CD14-positive monocyte (primary cell): ENCODE measurements at regions not wholly inside any gene's neighbourhood (a gene's known extent, or its start where the extent isn't known, plus 50 kb on each side); places are given as distances from the start of the nearest gene placed in this dataset.

Source experiments
- DNase-seq, 3 donors: peaks; one replicate each; pipeline ENCODE4 v3.0.0-alpha.2; 2011 to 2022
- H2AFZ ChIP-seq: 2 replicates; pipeline ENCODE4 v1.6.0; 2012; ENCODE audit warnings: mild to moderate bottlenecking, low read depth, low read length, inconsistent platforms; ENCODE audit not compliant: insufficient read depth, poor library complexity, severe bottlenecking
- H3K27ac ChIP-seq, 2 donors: 1 replicate in 1 of 2; 2 replicates in 1 of 2; pipeline ENCODE4 v1.5.1; 2012 to 2013; ENCODE audit warnings: low read length in 2 of 2, control low read depth in 1 of 2, inconsistent platforms in 1 of 2, low read depth in 1 of 2, mild to moderate bottlenecking in 1 of 2
- H3K27me3 ChIP-seq, 2 donors: one replicate each; pipeline versions ENCODE4 v1.6.0 to v1.6.1; 2011 to 2013; ENCODE audit warnings: low read length in 2 of 2; ENCODE audit not compliant: control insufficient read depth in 2 of 2, insufficient read depth in 2 of 2
- H3K36me3 ChIP-seq, 2 donors: replicated peaks in 1 of 2; 1 replicate in 1 of 2; 2 replicates in 1 of 2; pipeline versions ENCODE4 v1.5.1 to v1.6.1; 2012 to 2013; ENCODE audit warnings: low read length in 2 of 2, control low read depth in 1 of 2, inconsistent platforms in 1 of 2, mild to moderate bottlenecking in 1 of 2; ENCODE audit not compliant: insufficient read depth in 2 of 2, control insufficient read depth in 1 of 2
- H3K4me1 ChIP-seq, 2 donors: 1 replicate in 1 of 2; 2 replicates in 1 of 2; pipeline versions ENCODE4 v1.5.1 to v1.6.1; 2012 to 2013; ENCODE audit warnings: low read length in 2 of 2, control low read depth in 1 of 2, inconsistent platforms in 1 of 2, mild to moderate bottlenecking in 1 of 2, moderate library complexity in 1 of 2; ENCODE audit not compliant: insufficient read depth in 2 of 2, control insufficient read depth in 1 of 2
- H3K4me2 ChIP-seq: replicated peaks from 2 replicates; pipeline ENCODE3; 2012; ENCODE audit warnings: low read length, moderate library complexity, mild to moderate bottlenecking; ENCODE audit not compliant: poor library complexity, severe bottlenecking; ENCODE audit errors: extremely low read depth
- H3K4me3 ChIP-seq, 3 experiments: fragments of 200-600 bp in 1 of 3; sonication (generic) in 1 of 3; replicated peaks in 1 of 3; 1 replicate in 2 of 3; 2 replicates in 1 of 3; pipeline ENCODE4 v1.5.1; 2011 to 2013; ENCODE audit warnings: low read length in 3 of 3, mild to moderate bottlenecking in 3 of 3, control low read depth in 2 of 3, low read depth in 2 of 3, inconsistent platforms in 1 of 3, moderate library complexity in 1 of 3
- H3K79me2 ChIP-seq: 2 replicates; pipeline ENCODE4 v1.6.0; 2012; ENCODE audit warnings: mild to moderate bottlenecking, control low read depth, inconsistent platforms, low read length, moderate library complexity; ENCODE audit not compliant: insufficient read depth
- H3K9ac ChIP-seq: 2 replicates; pipeline ENCODE4 v1.6.0; 2017; ENCODE audit warnings: low read length, mild to moderate bottlenecking; ENCODE audit not compliant: insufficient read depth, poor library complexity, severe bottlenecking
- H3K9me3 ChIP-seq, 2 donors: replicated peaks in 1 of 2; 1 replicate in 1 of 2; 2 replicates in 1 of 2; pipeline versions ENCODE4 v1.5.1 to v1.6.1; 2012 to 2013; ENCODE audit warnings: low read length in 2 of 2, control low read depth in 1 of 2; ENCODE audit not compliant: control insufficient read depth in 1 of 2, insufficient read depth in 1 of 2
- H4K20me1 ChIP-seq: 2 replicates; pipeline ENCODE4 v1.6.0; 2012; ENCODE audit warnings: mild to moderate bottlenecking, low read length, control low read depth, moderate library complexity; ENCODE audit not compliant: insufficient read depth
- H3K27ac Mint-ChIP-seq, 7 donors: one replicate each; pipeline ENCODE4 v1.8.0; 2020; ENCODE audit warnings: mild to moderate bottlenecking in 7 of 7, mixed read lengths in 7 of 7, moderate library complexity in 6 of 7, inconsistent platforms in 2 of 7
- H3K27me3 Mint-ChIP-seq, 3 donors: one replicate each; pipeline ENCODE4 v1.8.0; 2021 to 2022; ENCODE audit warnings: low read depth in 3 of 3, mild to moderate bottlenecking in 3 of 3, mixed read lengths in 3 of 3, moderate library complexity in 3 of 3, inconsistent platforms in 1 of 3
- H3K36me3 Mint-ChIP-seq, 2 donors: one replicate each; pipeline ENCODE4 v1.8.0; 2020; ENCODE audit warnings: mixed read lengths in 2 of 2, inconsistent platforms in 1 of 2, mild to moderate bottlenecking in 1 of 2
- H3K4me1 Mint-ChIP-seq: one replicate; pipeline ENCODE4 v1.8.0; 2020; ENCODE audit warnings: mild to moderate bottlenecking, mixed read lengths
- H3K4me3 Mint-ChIP-seq, 2 donors: one replicate each; pipeline ENCODE4 v1.8.0; 2020; ENCODE audit warnings: mild to moderate bottlenecking in 2 of 2, mixed read lengths in 2 of 2, moderate library complexity in 1 of 2
- H3K9me3 Mint-ChIP-seq, 7 donors: one replicate each; pipeline ENCODE4 v1.8.0; 2020 to 2022; ENCODE audit warnings: mixed read lengths in 7 of 7, mild to moderate bottlenecking in 6 of 7, moderate library complexity in 6 of 7, inconsistent platforms in 2 of 7
- WGBS: methylation state at CpG from one replicate; pipeline ENCODE4 v1.1.5; 2013; ENCODE audit warnings: missing lambda C conversion rate; ENCODE audit not compliant: insufficient coverage; 5-methylcytosine and 5-hydroxymethylcytosine counted together
- intact Hi-C, 2 donors: fragments of 100-400 bp; cut with micrococcal nuclease; formaldehyde crosslinking; loops; one replicate each; pipeline versions ENCODE4 v1.15.0 to v1.15.1; 2023
- TF ChIP-seq, protein P1 (sequence below): fragments of 200-600 bp; IDR thresholded peaks from one replicate; pipeline ENCODE4 v1.8.0; 2022; ENCODE audit warnings: antibody characterized with exemption, mild to moderate bottlenecking

DNA sequence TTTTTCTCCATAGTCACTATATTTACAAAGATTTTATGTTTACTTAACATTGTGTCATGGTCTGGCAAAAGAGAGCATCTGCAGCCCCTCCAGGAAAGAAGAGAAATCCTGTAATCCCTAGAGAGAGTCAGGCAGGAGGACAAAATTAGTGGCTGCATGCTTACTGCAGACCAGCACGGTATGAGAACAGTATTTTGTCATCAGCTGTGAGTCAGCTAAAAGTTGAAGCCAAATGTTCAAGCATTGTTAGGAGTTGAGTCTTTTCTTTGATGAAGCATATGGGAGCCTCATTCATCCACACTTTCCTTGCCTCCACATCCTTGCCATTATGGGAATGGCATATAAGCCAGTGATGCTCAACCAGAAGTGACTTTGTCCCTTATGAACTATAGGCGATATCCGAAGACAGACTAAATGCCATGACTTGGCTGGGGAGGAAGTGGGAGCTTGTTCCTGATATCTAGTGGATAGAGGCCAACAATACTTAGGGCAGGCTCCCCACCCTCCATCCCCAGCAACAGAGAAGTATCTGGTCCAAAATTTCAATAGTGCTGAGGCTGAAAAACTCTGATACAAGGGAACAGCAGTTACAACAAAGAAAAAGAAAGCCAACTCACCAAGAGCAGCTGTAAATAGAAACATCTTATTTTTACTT lies 112.0 kb upstream of the OR5AK2 start:
- no peak overlapping the region for H3K27ac Mint-ChIP-seq
- no CpG with 5 or more reads among the region's 3 CpGs for WGBS
- TF ChIP-seq, protein P1, sequence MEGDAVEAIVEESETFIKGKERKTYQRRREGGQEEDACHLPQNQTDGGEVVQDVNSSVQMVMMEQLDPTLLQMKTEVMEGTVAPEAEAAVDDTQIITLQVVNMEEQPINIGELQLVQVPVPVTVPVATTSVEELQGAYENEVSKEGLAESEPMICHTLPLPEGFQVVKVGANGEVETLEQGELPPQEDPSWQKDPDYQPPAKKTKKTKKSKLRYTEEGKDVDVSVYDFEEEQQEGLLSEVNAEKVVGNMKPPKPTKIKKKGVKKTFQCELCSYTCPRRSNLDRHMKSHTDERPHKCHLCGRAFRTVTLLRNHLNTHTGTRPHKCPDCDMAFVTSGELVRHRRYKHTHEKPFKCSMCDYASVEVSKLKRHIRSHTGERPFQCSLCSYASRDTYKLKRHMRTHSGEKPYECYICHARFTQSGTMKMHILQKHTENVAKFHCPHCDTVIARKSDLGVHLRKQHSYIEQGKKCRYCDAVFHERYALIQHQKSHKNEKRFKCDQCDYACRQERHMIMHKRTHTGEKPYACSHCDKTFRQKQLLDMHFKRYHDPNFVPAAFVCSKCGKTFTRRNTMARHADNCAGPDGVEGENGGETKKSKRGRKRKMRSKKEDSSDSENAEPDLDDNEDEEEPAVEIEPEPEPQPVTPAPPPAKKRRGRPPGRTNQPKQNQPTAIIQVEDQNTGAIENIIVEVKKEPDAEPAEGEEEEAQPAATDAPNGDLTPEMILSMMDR, result no peak

GRCh38 chr11:56855217-56855616 lies 106.7 kb upstream of the OR9G4 start:
- WGBS, result no CpG with 5 or more reads among the region's 2 CpGs
- Histone ChIP-seq H3K4me2 (no peak overlapping the region), H3K27ac (no peak overlapping the region), H3K9ac (no peak overlapping the region), H3K4me1 (no peaks in the 10 kb centered on the region), H3K79me2 (no peaks in the 10 kb centered on the region), H3K9me3 (no peaks in the 10 kb centered on the region), H3K36me3 (no peaks in the 10 kb centered on the region), H3K27me3 (no peaks in the 10 kb centered on the region), H4K20me1 (no peaks in the 10 kb centered on the region), H2AFZ (no peak overlapping the region), H3K4me3 (no peak overlapping the region)
- no peak overlapping the region for H3K4me3 Mint-ChIP-seq
- no peak for DNase-seq
- TF ChIP-seq, protein P1, result no peak
- H3K27ac Mint-ChIP-seq, result no peak overlapping the region
- peaks cover 0 to 3% (median 2%) of the 10 kb centered on the region in 3 donors for H3K27me3 Mint-ChIP-seq
- H3K36me3 Mint-ChIP-seq, result no peaks in the 10 kb centered on the region
- intact Hi-C loops, result no loop called here
- peaks cover 0 to 2% (median 0%) of the 10 kb centered on the region in 7 donors for H3K9me3 Mint-ChIP-seq
- H3K4me1 Mint-ChIP-seq, result no peaks in the 10 kb centered on the region

More for the DNA sequence above, 112.0 kb upstream of the OR5AK2 start:
- Histone ChIP-seq H3K4me3 (no peak overlapping the region), H3K9me3 (no peaks in the 10 kb centered on the region), H3K27me3 (no peaks in the 10 kb centered on the region), H3K79me2 (no peaks in the 10 kb centered on the region), H3K9ac (no peak overlapping the region), H2AFZ (no peak overlapping the region), H3K4me2 (no peak overlapping the region), H3K36me3 (no peaks in the 10 kb centered on the region), H4K20me1 (no peaks in the 10 kb centered on the region), H3K4me1 (no peaks in the 10 kb centered on the region), H3K27ac (no peak overlapping the region)
- no peaks in the 10 kb centered on the region for H3K4me1 Mint-ChIP-seq
- DNase-seq, result no peak
- peaks cover 0 to 6% (median 0%) of the 10 kb centered on the region in 7 donors for H3K9me3 Mint-ChIP-seq
- intact Hi-C loops, result no loop called here
- no peak overlapping the region for H3K4me3 Mint-ChIP-seq
- no peaks in the 10 kb centered on the region for H3K36me3 Mint-ChIP-seq
- peaks cover 0 to 1% (median 0%) of the 10 kb centered on the region in 3 donors for H3K27me3 Mint-ChIP-seq
